ENCODE measurements at regions not wholly inside any gene's neighbourhood (a gene's known extent, or its start where the extent isn't known, plus 50 kb on each side); places are given as distances from the start of the nearest gene placed in this dataset.

DNA sequence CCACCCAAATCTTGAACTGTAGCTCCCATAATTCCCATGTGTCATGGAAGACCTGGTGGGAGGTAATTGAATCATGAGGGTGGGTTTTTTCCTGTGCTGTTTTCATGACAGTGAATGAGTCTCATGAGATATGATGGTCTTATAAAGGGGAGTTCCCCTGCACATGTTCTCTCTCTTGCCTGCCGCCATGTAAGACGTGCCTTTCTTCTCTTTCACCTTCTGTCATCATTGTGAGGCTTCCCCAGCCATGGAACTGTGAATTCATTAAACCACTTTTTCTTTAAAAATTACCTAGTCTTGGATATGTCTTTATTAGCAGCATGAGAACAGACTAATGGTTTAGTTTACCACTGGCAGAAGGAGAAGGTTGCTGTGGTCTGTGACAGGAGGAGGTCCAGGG is 111.5 kb upstream of the RAB18 start:
- TF ChIP-seq, protein P1, sequence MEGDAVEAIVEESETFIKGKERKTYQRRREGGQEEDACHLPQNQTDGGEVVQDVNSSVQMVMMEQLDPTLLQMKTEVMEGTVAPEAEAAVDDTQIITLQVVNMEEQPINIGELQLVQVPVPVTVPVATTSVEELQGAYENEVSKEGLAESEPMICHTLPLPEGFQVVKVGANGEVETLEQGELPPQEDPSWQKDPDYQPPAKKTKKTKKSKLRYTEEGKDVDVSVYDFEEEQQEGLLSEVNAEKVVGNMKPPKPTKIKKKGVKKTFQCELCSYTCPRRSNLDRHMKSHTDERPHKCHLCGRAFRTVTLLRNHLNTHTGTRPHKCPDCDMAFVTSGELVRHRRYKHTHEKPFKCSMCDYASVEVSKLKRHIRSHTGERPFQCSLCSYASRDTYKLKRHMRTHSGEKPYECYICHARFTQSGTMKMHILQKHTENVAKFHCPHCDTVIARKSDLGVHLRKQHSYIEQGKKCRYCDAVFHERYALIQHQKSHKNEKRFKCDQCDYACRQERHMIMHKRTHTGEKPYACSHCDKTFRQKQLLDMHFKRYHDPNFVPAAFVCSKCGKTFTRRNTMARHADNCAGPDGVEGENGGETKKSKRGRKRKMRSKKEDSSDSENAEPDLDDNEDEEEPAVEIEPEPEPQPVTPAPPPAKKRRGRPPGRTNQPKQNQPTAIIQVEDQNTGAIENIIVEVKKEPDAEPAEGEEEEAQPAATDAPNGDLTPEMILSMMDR (IDR thresholded peaks at IDR 0.05), result no peak
- H3K4me1 Mint-ChIP-seq, result no peaks in the 10 kb centered on the region
- no peaks in the 10 kb centered on the region for H3K36me3 Mint-ChIP-seq
- no peaks in the 10 kb centered on the region for H3K36me3 ChIP-seq (replicated peaks in 1 of 2; ENCODE audit: control insufficient read depth in 1 of 2, insufficient read depth in 2 of 2, low read length in 2 of 2)
- DNase-seq, result no peak
- H3K9me3 Mint-ChIP-seq, result peaks cover 2 to 18% (median 9%) of the 10 kb centered on the region in 7 donors
- no peak overlapping the region for H3K4me2 ChIP-seq (replicated peaks; ENCODE audit: extremely low read depth, low read length, poor library complexity, severe bottlenecking)
- intact Hi-C loops (cut with micrococcal nuclease), result no loop called here
- H2AFZ ChIP-seq (ENCODE audit: insufficient read depth, low read depth, low read length, poor library complexity, severe bottlenecking), result no peak overlapping the region
- no peaks in the 10 kb centered on the region for H3K79me2 ChIP-seq (ENCODE audit: insufficient read depth, low read length)
- H3K9me3 ChIP-seq (replicated peaks in 1 of 2; ENCODE audit: control insufficient read depth in 1 of 2, insufficient read depth in 1 of 2, low read length in 2 of 2), result peaks cover 7 to 14% of the 10 kb centered on the region in 2 donors
- H3K4me1 ChIP-seq (ENCODE audit: control insufficient read depth in 1 of 2, insufficient read depth in 2 of 2, low read length in 2 of 2), result no peaks in the 10 kb centered on the region
- no peak overlapping the region for H3K27ac Mint-ChIP-seq
- no peak overlapping the region for H3K27ac ChIP-seq (ENCODE audit: low read depth in 1 of 2, low read length in 2 of 2)
- H3K9ac ChIP-seq (ENCODE audit: insufficient read depth, low read length, poor library complexity, severe bottlenecking), result no peak overlapping the region
- H3K4me3 Mint-ChIP-seq, result no peak overlapping the region
- no CpG with 5 or more reads among the region's 2 CpGs for WGBS (ENCODE audit: insufficient coverage)
- H3K4me3 ChIP-seq (replicated peaks in 1 of 3; ENCODE audit: low read depth in 2 of 3, low read length in 3 of 3), result no peak overlapping the region
- H3K27me3 Mint-ChIP-seq (ENCODE audit: low read depth in 3 of 3), result peaks cover 0 to 3% (median 0%) of the 10 kb centered on the region in 3 donors
- H3K27me3 ChIP-seq (ENCODE audit: control insufficient read depth in 2 of 2, insufficient read depth in 2 of 2, low read length in 2 of 2), result no peaks in the 10 kb centered on the region
- H4K20me1 ChIP-seq (ENCODE audit: insufficient read depth, low read length), result no peaks in the 10 kb centered on the region

- no peak overlapping the region for H3K27ac Mint-ChIP-seq
- no peak overlapping the region for H3K4me3 Mint-ChIP-seq
- WGBS (ENCODE audit: insufficient coverage), result 79% methylated on average over 2 of the region's 2 CpGs
Observed at GRCh38 chr10:27391916-27392315, 112.2 kb upstream of the RAB18 start.

More at GRCh38 chr10:27391916-27392315, 112.2 kb upstream of the RAB18 start:
- intact Hi-C loops (cut with micrococcal nuclease), result no loop called here
- Histone ChIP-seq H3K9me3 (replicated peaks in 1 of 2; ENCODE audit: control insufficient read depth in 1 of 2, insufficient read depth in 1 of 2, low read length in 2 of 2) (peaks cover 7 to 14% of the 10 kb centered on the region in 2 donors), H2AFZ (ENCODE audit: insufficient read depth, low read depth, low read length, poor library complexity, severe bottlenecking) (no peak overlapping the region), H3K4me3 (replicated peaks in 1 of 3; ENCODE audit: low read depth in 2 of 3, low read length in 3 of 3) (no peak overlapping the region), H3K4me2 (replicated peaks; ENCODE audit: extremely low read depth, low read length, poor library complexity, severe bottlenecking) (no peak overlapping the region), H3K27ac (ENCODE audit: low read depth in 1 of 2, low read length in 2 of 2) (no peak overlapping the region), H3K27me3 (ENCODE audit: control insufficient read depth in 2 of 2, insufficient read depth in 2 of 2, low read length in 2 of 2) (no peaks in the 10 kb centered on the region), H3K9ac (ENCODE audit: insufficient read depth, low read length, poor library complexity, severe bottlenecking) (no peak overlapping the region), H3K79me2 (ENCODE audit: insufficient read depth, low read length) (no peaks in the 10 kb centered on the region), H4K20me1 (ENCODE audit: insufficient read depth, low read length) (no peaks in the 10 kb centered on the region), H3K36me3 (replicated peaks in 1 of 2; ENCODE audit: control insufficient read depth in 1 of 2, insufficient read depth in 2 of 2, low read length in 2 of 2) (no peaks in the 10 kb centered on the region), H3K4me1 (ENCODE audit: control insufficient read depth in 1 of 2, insufficient read depth in 2 of 2, low read length in 2 of 2) (no peaks in the 10 kb centered on the region)
- Mint-ChIP-seq H3K9me3 (peaks cover 2 to 18% (median 9%) of the 10 kb centered on the region in 7 donors), H3K36me3 (no peaks in the 10 kb centered on the region), H3K27me3 (ENCODE audit: low read depth in 3 of 3) (peaks cover 0 to 3% (median 0%) of the 10 kb centered on the region in 3 donors), H3K4me1 (no peaks in the 10 kb centered on the region)
- TF ChIP-seq, protein P1 (IDR thresholded peaks at IDR 0.05), result no peak
- no peak for DNase-seq

All from CD14-positive monocyte (primary cell).